Tibial nerve (tissue), 4 donors: ENCODE measurements at regions not wholly inside any gene's neighbourhood (a gene's known extent, or its start where the extent isn't known, plus 50 kb on each side); places are given as distances from the start of the nearest gene placed in this dataset.

Source experiments
- CTCF ChIP-seq, 5 experiments: fragments of 200-600 bp in 3 of 5; fragments of 450-650 bp in 2 of 5; sonication (generic) in 3 of 5; IDR thresholded peaks; one replicate each; pipeline ENCODE4 v1.5.1; 2016 to 2019; ENCODE audit warnings: antibody characterized with exemption in 5 of 5, mild to moderate bottlenecking in 3 of 5, moderate library complexity in 2 of 5
- EP300 ChIP-seq, 2 donors: sonication (generic); formaldehyde crosslinking; IDR thresholded peaks; one replicate each; pipeline ENCODE4 v1.6.1; 2017; ENCODE audit warnings: antibody characterized with exemption in 2 of 2, mild to moderate bottlenecking in 1 of 2
- POLR2A ChIP-seq, 2 donors: fragments of 450-650 bp; IDR thresholded peaks; one replicate each; pipeline ENCODE4 v1.6.1; 2017; ENCODE audit warnings: antibody characterized with exemption in 2 of 2, mild to moderate bottlenecking in 2 of 2, moderate library complexity in 2 of 2

DNA sequence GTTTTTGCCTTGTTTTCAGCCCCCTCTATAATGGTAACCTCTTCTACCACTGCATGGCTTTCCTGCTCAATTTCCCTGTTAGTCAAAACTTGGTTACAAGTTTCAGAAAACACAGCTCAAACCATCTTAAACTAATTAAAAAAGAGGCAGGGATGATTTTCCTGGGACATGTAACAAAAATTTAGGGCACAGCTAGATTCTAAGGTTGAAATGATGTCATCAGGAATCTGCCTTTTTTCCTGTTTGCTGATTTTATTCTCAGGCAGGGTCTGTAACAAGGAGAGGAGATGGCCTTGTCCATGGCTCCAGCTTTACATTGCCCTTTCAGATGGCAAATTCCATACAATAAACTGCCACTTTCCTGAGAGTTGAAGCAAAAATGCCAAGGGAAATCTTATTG lies 157.9 kb upstream of the CREB1 start:
- TF ChIP-seq POLR2A (IDR thresholded peaks at IDR 0.05) (no peak), CTCF (IDR thresholded peaks at IDR 0.05) (no peak), EP300 (IDR thresholded peaks at IDR 0.05) (no peak)
